ENCODE measurements at regions not wholly inside any gene's neighbourhood (a gene's known extent, or its start where the extent isn't known, plus 50 kb on each side); places are given as distances from the start of the nearest gene placed in this dataset.

DNA sequence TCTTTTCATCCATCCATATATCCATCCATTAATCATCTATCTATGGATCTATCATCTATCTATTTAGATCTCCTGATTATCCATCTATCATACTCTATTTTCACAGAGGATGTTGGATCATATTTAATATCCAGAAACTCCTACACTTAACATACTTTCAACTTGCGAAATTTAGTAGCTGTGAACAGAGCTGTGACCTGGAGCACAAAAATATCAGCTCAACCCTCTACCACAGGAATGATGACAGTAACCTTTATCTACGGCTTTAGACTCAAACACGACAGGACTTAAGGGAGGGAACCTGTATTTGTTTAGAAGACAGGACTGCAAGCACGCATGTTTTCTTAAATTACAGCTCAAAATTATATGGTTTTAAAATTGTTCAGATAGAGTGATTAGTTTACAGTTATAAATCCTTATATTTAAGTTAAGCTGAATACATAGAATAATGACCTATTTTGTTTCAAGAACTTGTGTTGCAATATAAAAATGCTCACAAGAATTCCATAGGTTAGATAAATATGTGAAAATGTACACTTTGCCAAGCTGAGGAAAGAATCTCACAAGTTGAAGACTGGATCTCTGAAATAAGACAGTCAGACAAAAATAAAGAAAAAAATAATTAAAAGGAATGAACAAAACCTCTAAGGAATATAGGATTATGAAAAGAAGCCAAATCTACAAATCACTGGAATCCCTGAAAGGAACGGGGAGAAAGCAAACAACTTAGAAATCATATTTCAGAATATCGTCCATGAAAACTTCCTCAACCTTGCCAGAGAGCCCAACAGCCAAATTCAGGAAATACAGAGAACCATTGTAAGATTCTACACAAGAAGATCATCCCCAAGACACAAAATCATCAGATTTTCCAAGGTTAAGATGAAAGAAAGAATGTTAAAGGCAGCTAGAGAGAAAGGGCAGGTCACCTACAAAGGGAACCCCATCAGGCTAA lies 142.0 kb downstream of the COL6A3 start:
- intact Hi-C loops (cut with micrococcal nuclease) = no loop called here
- Histone ChIP-seq H3K4me1 (replicated peaks in 1 of 2; ENCODE audit: control insufficient read depth in 2 of 2, insufficient read depth in 2 of 2, low read length in 2 of 2) (no peaks in the 10 kb centered on the region), H3K9me3 (replicated peaks; ENCODE audit: control insufficient read depth, insufficient read depth, low read depth, low read length) (no peaks in the 10 kb centered on the region), H3K27ac (ENCODE audit: extremely low read depth, low read depth, low read length) (no peak overlapping the region), H3K9ac (ENCODE audit: insufficient read depth in 1 of 2, low read depth in 2 of 2, low read length in 2 of 2) (no peak overlapping the region), H4K20me1 (replicated peaks; ENCODE audit: control insufficient read depth, insufficient read depth, low read length) (no peaks in the 10 kb centered on the region), H2AFZ (ENCODE audit: low read depth, low read length) (no peak overlapping the region), H3K4me3 (no peak overlapping the region), H3K27me3 (ENCODE audit: control insufficient read depth in 2 of 2, insufficient read depth in 2 of 2, low read length in 2 of 2) (peaks cover 0 to 15% of the 10 kb centered on the region in 2 experiments; a peak in 2 of 5 replicates), H3K4me2 (ENCODE audit: insufficient read depth, low read length) (no peak overlapping the region), H3K9me1 (ENCODE audit: control insufficient read depth, insufficient read depth, low read length) (no peaks in the 10 kb centered on the region), H3K36me3 (ENCODE audit: control insufficient read depth, insufficient read depth, low read length) (no peaks in the 10 kb centered on the region), H3K79me2 (ENCODE audit: control insufficient read depth, insufficient read depth, low read length) (no peaks in the 10 kb centered on the region)
- ChIA-PET POLR2A (no interaction called here), CTCF (ENCODE audit: low intra/inter-chr PET ratio) (no interaction called here)
- in situ Hi-C loops (cut with MboI) = no loop called here
- ATAC-seq = no peak
- FAIRE-seq = no peak
- no peak for DNase-seq (ENCODE audit: extremely low read depth in 1 of 4, low spot score in 3 of 4)
- no TSS peak for BruUV-seq (replicated peaks)
- 2% methylated on average over 6 of the region's 6 CpGs for WGBS (ENCODE audit: insufficient coverage, low coverage, missing lambda C conversion rate)
- TF ChIP-seq CBX8 (IDR thresholded peaks at IDR 0.05; ENCODE audit: borderline replicate concordance, extremely low read depth, low read depth, low read length, poor library complexity, severe bottlenecking) (no peak), MEF2A (IDR thresholded peaks at IDR 0.05; ENCODE audit: control insufficient read depth, low read depth, low read length) (no peak), ZNF408 (CRISPR knock-in tag; IDR thresholded peaks at IDR 0.05; ENCODE audit: low read depth) (no peak), CBFA2T3 (IDR thresholded peaks at IDR 0.05) (no peak), ZNF584 (CRISPR knock-in tag; IDR thresholded peaks at IDR 0.05; ENCODE audit: low read depth) (no peak), SMARCE1 (IDR thresholded peaks at IDR 0.05) (no peak), HSF4 (CRISPR knock-in tag; IDR thresholded peaks at IDR 0.05; ENCODE audit: borderline replicate concordance) (no peak), PTTG1 (tag; IDR thresholded peaks at IDR 0.05; ENCODE audit: low read depth) (no peak), CTBP1 (IDR thresholded peaks at IDR 0.05; ENCODE audit: borderline replicate concordance) (no peak), ZNF589 (CRISPR knock-in tag; IDR thresholded peaks at IDR 0.05; ENCODE audit: low read depth) (no peak), BACH1 (tag; IDR thresholded peaks at IDR 0.05) (no peak), SP1 (CRISPR knock-in tag; IDR thresholded peaks at IDR 0.05) (no peak), SMARCB1 (IDR thresholded peaks at IDR 0.05; ENCODE audit: insufficient read length, low read depth) (no peak), ZNF79 (CRISPR knock-in tag; IDR thresholded peaks at IDR 0.05; ENCODE audit: low read depth) (no peak)
- TF ChIP-seq, protein P1, sequence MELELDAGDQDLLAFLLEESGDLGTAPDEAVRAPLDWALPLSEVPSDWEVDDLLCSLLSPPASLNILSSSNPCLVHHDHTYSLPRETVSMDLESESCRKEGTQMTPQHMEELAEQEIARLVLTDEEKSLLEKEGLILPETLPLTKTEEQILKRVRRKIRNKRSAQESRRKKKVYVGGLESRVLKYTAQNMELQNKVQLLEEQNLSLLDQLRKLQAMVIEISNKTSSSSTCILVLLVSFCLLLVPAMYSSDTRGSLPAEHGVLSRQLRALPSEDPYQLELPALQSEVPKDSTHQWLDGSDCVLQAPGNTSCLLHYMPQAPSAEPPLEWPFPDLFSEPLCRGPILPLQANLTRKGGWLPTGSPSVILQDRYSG (tag; conservative IDR thresholded peaks at IDR 0.05; ENCODE audit: low read depth) = no peak
- TF ChIP-seq, protein P2, sequence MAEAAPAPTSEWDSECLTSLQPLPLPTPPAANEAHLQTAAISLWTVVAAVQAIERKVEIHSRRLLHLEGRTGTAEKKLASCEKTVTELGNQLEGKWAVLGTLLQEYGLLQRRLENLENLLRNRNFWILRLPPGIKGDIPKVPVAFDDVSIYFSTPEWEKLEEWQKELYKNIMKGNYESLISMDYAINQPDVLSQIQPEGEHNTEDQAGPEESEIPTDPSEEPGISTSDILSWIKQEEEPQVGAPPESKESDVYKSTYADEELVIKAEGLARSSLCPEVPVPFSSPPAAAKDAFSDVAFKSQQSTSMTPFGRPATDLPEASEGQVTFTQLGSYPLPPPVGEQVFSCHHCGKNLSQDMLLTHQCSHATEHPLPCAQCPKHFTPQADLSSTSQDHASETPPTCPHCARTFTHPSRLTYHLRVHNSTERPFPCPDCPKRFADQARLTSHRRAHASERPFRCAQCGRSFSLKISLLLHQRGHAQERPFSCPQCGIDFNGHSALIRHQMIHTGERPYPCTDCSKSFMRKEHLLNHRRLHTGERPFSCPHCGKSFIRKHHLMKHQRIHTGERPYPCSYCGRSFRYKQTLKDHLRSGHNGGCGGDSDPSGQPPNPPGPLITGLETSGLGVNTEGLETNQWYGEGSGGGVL (CRISPR knock-in tag; IDR thresholded peaks at IDR 0.05) = no peak
- TF ChIP-seq, protein P3, sequence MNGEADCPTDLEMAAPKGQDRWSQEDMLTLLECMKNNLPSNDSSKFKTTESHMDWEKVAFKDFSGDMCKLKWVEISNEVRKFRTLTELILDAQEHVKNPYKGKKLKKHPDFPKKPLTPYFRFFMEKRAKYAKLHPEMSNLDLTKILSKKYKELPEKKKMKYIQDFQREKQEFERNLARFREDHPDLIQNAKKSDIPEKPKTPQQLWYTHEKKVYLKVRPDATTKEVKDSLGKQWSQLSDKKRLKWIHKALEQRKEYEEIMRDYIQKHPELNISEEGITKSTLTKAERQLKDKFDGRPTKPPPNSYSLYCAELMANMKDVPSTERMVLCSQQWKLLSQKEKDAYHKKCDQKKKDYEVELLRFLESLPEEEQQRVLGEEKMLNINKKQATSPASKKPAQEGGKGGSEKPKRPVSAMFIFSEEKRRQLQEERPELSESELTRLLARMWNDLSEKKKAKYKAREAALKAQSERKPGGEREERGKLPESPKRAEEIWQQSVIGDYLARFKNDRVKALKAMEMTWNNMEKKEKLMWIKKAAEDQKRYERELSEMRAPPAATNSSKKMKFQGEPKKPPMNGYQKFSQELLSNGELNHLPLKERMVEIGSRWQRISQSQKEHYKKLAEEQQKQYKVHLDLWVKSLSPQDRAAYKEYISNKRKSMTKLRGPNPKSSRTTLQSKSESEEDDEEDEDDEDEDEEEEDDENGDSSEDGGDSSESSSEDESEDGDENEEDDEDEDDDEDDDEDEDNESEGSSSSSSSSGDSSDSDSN (IDR thresholded peaks at IDR 0.05; ENCODE audit: borderline replicate concordance in 1 of 2, low read depth in 2 of 2, low read length in 2 of 2) = no peak
